NCI-H1092 treated with DMSO at 0.1 percent for 48 hours (cell line): ENCODE measurements at regions not wholly inside any gene's neighbourhood (a gene's known extent, or its start where the extent isn't known, plus 50 kb on each side); places are given as distances from the start of the nearest gene placed in this dataset.
A peak's percentile ranks its signal among the peaks of the same experiment; 100 is the strongest.

Experiments
- DNase-seq: peaks from one replicate; lab custom pipeline; 2025; lab: John Stamatoyannopoulos, UW

DNA sequence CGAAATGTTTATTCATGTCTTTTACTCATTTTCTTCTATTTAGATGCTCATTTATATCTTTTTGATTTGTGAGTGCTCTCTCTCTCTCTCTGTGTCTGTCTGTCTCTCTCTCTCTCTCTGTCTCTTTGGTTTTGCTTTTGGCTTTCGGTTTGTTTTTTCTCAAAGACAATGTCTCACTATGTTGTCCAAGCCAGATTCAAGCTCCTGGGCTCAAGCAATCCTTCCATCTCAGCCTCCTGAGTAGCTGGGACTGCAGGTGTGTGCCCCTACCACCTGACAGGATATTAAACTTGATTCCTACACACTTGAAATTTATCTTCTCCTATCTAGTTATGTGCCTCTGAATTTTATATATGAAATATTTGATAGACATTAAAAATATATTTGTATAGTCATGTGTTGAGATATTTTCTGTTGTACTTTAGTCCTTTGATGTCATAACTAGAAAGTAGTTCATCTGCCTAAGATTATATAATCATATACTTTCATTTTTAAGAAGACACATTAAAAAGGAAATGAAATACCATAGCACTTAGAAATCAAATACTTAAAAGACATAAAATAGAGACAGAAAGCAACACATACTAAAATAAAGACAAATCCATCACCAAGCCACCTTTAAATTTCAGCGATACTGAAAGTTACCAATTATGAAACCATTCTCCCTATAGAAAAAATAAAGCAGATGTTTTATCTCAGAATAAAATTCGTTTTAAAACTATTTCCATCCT, 68.1 kb upstream of the SFMBT2 start:
- DNase-seq: no peak

DNA sequence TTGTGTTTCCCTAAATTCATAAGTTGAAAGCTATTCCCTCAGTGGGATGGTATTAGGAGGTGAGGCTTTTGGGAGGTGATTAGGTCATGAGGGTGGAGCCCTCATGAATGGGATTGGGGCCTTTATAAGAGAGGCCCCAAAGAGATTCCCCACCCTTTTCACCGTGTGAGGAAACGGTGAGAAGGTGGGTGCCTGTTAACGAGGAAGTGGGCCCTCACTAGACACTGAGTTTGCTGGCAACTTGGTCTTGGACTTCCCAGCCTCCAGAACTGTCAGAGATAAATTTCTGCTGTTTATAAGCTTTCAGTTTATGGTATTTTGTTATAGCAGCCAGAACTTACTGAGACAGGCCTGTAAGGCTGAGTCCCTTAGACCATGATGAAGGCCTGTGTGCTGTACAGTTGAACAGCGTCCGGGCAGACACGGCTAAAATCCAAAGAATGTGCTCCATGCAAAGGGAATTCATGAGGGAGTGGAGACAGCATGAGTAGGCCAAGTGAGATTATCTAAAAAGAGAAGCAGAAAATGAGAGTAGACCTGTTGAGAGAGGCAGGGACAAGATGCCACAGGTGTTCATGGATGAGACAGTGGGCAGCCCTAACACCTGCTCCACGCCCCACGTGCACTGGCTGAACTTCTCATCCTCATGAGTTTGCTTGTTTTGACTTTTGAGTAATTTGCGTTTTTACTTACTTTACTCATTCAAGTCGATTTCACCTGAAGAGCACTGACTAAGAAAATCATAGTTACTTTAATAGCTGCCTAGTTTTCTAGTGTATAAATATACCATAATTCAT, 66.9 kb upstream of the SFMBT2 start:
- DNase-seq: no peak

DNA sequence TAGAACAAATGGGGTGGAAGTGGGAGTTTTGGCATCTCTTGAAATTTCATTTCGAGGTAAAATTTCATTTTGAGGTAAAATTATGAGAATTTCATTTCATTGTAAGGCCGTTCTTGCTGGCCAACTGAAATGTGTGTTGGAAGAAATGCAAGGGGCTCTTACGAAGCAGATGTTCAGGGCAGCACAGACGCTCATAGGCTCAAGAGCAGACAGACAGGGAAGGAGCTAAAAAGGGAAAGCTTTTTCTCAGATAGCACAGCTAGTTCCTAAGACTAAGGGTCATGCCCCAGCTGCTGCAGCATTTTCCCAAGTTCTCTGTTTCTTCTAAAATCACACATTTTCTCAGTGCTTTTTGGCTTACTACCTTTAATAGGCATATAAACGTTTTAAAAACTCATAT, 65.1 kb upstream of the SFMBT2 start:
- DNase-seq: peak; percentile 49

DNA sequence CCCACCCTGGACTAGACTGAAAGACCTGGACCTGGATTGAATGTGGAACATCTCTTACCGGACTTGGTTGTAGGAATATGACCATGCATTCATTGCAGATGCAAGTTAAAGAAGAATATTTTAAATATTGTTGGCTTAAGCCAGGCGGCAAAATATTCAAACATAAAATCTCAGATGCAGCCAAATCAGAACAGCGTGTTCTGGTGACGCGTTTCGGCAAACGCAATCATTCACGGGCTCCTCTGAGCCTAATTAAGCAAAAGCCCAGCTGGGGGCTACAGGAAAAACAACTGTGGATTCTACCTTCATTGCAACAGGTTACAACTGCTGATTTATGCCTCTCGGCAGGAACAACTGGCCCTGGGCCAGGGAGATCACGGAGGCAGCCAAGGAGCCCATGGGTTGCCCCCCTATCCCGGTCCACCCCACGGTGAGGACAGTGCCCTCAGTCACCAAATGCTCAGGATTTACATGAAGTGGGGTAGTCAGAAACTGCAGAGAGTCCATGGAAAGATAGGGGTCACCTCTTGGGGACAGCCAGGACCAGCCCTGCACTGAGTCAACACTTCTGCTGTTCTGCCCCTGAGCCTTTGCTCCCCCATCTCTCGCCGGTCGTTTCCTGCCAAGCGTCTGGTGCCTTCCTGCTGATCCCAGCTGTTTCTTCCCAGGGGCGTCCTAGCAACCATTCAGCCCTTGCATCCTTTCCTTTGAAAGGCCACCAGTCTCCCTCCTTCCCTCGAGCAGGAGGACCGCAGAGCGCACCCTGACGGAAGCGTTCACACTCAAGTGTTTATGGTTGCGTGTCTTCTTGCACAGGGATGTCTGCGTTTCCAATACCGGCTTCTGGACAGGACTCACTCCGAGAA, 64.4 kb upstream of the SFMBT2 start:
- peak; percentile 90 for DNase-seq

DNA sequence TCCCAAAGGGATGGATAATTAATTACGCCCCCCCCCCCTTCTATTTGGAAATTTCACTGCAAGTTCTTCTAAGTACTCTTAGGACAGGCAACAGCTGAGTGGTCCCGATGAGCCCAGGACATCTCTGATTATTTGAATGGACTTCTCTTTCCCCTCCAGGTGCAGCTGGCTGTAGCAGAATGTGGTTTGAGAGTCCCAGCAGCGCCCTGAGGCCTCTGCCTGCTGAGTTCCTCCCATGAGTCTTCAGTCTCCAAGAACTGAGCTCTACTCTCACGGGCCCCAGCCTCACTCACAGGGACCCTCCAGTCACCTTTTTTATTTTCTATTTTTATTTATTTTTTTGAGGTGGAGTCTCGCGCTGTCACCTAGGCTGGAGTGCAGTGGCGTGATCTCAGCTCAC, 63.6 kb upstream of the SFMBT2 start:
- no peak for DNase-seq

DNA sequence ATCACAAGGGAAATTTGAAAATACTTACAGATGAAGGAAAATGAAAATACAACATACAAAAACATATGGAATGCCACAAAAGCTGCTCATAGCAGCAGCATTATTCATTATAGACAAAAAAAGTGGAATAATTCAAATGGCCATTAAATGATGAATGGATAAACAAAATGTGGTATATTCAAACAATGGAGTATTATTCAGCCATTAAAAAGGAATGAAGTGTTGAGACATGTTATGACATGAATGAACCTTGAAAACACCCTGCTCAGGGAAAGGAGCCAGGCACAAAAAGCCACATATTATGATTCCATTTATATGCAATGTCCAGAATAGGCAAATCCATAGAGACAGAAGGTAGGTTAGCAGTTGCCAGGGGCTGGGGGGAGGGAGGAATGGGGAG, 62.6 kb upstream of the SFMBT2 start:
- DNase-seq: no peak

DNA sequence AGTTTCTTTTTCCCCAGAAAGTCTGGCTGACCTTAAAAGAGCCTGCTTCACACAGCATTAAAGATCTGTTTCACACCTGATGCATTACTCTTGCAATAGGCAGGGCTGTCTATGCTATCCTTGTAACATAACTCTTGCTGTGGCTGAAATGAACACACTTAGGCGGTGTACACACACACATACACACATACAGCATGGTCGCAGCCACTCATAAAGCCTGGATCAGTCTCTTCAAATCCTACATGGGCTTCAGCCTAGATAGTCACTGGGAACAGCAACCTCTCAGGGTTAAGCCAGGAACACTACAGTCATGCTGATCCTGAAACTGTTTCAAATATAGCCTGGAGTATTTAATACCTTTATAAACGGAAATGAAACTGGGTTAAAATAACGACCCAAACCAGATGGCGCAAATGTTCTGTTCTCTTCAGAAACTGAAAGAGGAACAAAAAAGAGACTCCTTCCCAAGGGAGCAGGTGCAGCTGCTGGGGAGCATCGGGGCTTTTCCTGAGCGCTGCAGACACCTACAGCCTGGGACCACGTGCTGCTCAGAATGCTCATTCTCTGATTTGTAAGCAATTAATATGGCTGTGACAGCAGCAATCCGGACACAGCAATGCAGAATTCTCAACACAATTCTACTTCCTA, 61.0 kb upstream of the SFMBT2 start:
- DNase-seq: peak; percentile 69

DNA sequence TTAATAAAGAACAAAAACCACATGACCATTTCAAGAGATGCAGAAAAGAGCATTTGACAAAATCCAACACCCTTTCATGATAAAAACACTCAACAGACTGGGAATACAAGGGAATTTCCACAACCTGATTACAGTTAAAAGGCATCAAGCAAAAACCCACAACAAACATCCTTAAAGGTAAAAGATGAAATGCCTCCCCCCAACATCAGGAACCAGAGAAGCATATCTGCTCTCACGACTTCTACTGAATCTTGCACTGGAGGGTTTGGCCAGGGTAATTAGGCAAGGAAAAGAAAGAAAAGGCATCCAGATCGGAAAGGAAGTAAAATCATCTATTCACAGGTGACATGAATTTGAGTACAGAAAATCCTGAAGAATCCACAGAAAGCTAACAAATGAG, 59.5 kb upstream of the SFMBT2 start:
- DNase-seq: no peak

DNA sequence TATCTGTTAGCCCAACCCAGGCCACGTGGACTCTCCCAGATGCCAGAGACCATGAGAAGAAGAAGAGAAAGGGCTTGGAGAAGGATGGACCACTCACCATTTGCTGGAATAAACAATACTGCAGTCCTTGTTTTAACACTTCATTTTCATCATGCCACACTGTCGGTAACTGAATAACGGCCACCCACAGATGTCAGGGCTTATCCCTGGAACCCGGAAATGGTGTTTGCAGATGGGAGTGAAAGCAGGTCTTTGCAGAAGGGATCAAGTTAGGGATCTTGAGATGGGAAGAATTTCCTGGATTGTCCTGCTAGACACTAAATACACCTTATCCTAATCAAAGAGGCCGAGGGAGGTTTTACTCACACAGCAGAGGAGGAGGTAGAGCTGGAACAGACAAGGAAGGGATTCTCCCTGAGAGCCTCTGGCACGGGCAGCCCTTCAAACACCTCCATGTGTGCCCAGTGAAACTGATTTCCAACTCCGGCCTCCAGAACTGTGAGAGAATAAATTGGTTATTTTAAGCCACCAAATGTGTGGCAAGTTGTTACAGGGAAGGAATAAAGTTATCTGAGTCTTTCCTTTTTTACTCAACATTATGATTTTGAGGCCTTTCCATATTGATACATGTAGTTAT, 56.3 kb upstream of the SFMBT2 start:
- DNase-seq: no peak

DNA sequence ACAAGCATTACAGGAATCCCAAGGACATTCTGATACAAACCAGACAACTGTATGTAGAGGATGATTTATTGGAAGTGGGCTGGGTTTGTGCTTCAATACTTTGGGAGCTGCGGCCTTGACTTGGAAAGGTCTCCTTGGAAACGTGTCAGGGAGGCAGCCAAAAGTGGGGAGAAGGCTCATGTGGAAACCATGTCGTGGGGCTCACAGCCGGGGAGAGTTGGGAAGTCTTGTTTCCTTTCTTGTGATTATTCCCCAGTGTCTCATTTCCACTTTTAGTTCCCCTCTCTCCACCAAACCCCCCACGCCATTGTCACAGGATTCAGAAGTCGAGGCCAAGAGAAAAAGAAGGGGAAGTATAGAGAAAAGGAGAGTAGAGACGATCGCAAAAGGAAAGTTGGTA, 53.9 kb upstream of the SFMBT2 start:
- no peak for DNase-seq
